A673 (cell line): ENCODE measurements at regions not wholly inside any gene's neighbourhood (a gene's known extent, or its start where the extent isn't known, plus 50 kb on each side); places are given as distances from the start of the nearest gene placed in this dataset.
"Not testable (repeated sequence)": the region's sequence is repeated elsewhere in the genome, so short reads cannot be mapped to it uniquely, and the experiment has no call there.

Source experiments
- BruUV-seq: library from RNA; stranded (reverse); fragments of 400-500 nt; replicated peaks from 2 replicates; lab custom pipeline; 2021; lab: Mats Ljungman, UMichigan
- CTCF ChIA-PET: fragments of 300-600 bp; sonication (Branson Sonifier 250); formaldehyde crosslinking; loops from one replicate; lab custom pipeline; 2022; ENCODE audit warnings: antibody characterized with exemption; lab: Charles Lee
- POLR2A ChIA-PET: fragments of 300-600 bp; sonication (Branson Sonifier 250); formaldehyde crosslinking; loops from one replicate; lab custom pipeline; 2022; ENCODE audit warnings: antibody characterized with exemption; ENCODE audit not compliant: low non-redundant PET; lab: Charles Lee
- DNase-seq: peaks from one replicate; pipeline ENCODE4 v3.0.0-alpha.2; 2015; ENCODE audit warnings: low spot score
- H3K27ac ChIP-seq: fragments of 200-600 bp; sonication (generic); 2 replicates; pipeline ENCODE4 v1.5.1; 2016; ENCODE audit warnings: mixed run types, low read depth, mild to moderate bottlenecking, mixed read lengths, antibody characterized with exemption, low read length; ENCODE audit not compliant: poor library complexity, severe bottlenecking
- H3K27me3 ChIP-seq: fragments of 200-600 bp; sonication (generic); replicated peaks from 2 replicates; pipeline ENCODE4 v1.6.1; 2017; ENCODE audit warnings: mixed run types, low read depth, mild to moderate bottlenecking, mixed read lengths, antibody characterized with exemption, low read length; ENCODE audit not compliant: insufficient read depth, poor library complexity
- H3K36me3 ChIP-seq: fragments of 200-600 bp; sonication (generic); 2 replicates; pipeline ENCODE4 v1.6.1; 2016; ENCODE audit warnings: mixed run types, mild to moderate bottlenecking, mixed read lengths, antibody characterized with exemption, low read length; ENCODE audit not compliant: insufficient read depth, poor library complexity, severe bottlenecking
- H3K4me1 ChIP-seq: fragments of 200-600 bp; sonication (generic); 2 replicates; pipeline ENCODE4 v1.6.1; 2017; ENCODE audit warnings: mixed run types, mild to moderate bottlenecking, mixed read lengths, antibody characterized with exemption, low read length; ENCODE audit not compliant: insufficient read depth, poor library complexity, severe bottlenecking
- H3K4me3 ChIP-seq: fragments of 200-600 bp; sonication (generic); 2 replicates; pipeline ENCODE4 v1.5.1; 2016; ENCODE audit warnings: low read depth, mixed run types, mild to moderate bottlenecking, mixed read lengths, low read length; ENCODE audit not compliant: poor library complexity, severe bottlenecking
- H3K9me3 ChIP-seq: fragments of 200-600 bp; sonication (generic); 2 replicates; pipeline ENCODE4 v1.6.1; 2016; ENCODE audit warnings: mixed run types, low read depth, mild to moderate bottlenecking, mixed read lengths, antibody characterized with exemption, low read length; ENCODE audit not compliant: poor library complexity, severe bottlenecking
- CTCF ChIP-seq: fragments of 300-800, 200-600 bp; sonication (generic); conservative IDR thresholded peaks from 2 replicates; pipeline ENCODE4 v1.5.1; 2017; ENCODE audit warnings: low read depth, mild to moderate bottlenecking, antibody characterized with exemption, low read length, moderate library complexity, mixed read lengths
- EZH2 ChIP-seq: fragments of 200-600 bp; sonication (generic); IDR thresholded peaks from 2 replicates; pipeline ENCODE4 v1.6.1; 2017; ENCODE audit warnings: borderline replicate concordance, low read depth, mild to moderate bottlenecking, mixed read lengths, antibody characterized with exemption, low read length; ENCODE audit not compliant: poor library complexity, severe bottlenecking
- intact Hi-C: fragments of 100-400 bp; cut with micrococcal nuclease; formaldehyde crosslinking; loops from one replicate; pipeline ENCODE4 v1.10.0; 2022; ENCODE audit not compliant: unreplicated experiment

- no peak overlapping the region for H3K4me3 ChIP-seq
- intact Hi-C loops: no loop called here
- no peaks in the 10 kb centered on the region for H3K36me3 ChIP-seq
- POLR2A ChIA-PET: no interaction called here
- TF ChIP-seq CTCF (no peak), EZH2 (no peak)
- peaks cover 21% of the 10 kb centered on the region for H3K9me3 ChIP-seq
- CTCF ChIA-PET: no interaction called here
- no peak for DNase-seq
- H3K27me3 ChIP-seq: no peaks in the 10 kb centered on the region
- no peak overlapping the region for H3K27ac ChIP-seq
- H3K4me1 ChIP-seq: no peaks in the 10 kb centered on the region
- no TSS peak for BruUV-seq
Observed at GRCh38 chr17:14522795-14523387, 222.0 kb downstream of the HS3ST3B1 start.

GRCh38 chr17:14518919-14519318, 218.0 kb downstream of the HS3ST3B1 start:
- H3K36me3 ChIP-seq, POLR2A ChIA-PET, H3K27me3 ChIP-seq, CTCF ChIA-PET, BruUV-seq, H3K4me3 ChIP-seq, intact Hi-C loops, H3K4me1 ChIP-seq, H3K27ac ChIP-seq, DNase-seq: not testable (repeated sequence)
- H3K9me3 ChIP-seq: peaks cover 31% of the 10 kb centered on the region

DNA sequence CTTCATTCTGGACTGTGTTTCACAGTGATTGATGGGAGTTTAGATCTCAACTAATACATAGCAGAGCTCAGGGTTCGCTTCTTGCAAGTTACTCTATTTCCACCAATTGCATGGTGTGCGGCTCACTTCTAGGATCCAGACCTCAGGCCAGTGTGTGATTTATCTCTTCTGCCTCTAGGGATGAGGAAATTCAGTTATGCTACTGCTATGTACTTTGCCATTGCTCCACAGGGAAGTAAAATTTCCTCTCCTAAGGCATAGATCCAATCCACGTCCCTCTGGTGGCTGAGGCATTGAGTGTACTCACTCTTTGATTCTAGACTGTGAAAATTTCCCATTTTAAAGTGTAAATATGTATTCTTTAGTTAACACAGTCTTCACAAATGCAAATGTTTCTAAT, 214.1 kb downstream of the HS3ST3B1 start:
- no peak overlapping the region for H3K27ac ChIP-seq
- no peaks in the 10 kb centered on the region for H3K4me1 ChIP-seq
- peaks cover 40% of the 10 kb centered on the region for H3K9me3 ChIP-seq
- no peaks in the 10 kb centered on the region for H3K36me3 ChIP-seq
- ChIA-PET POLR2A (no interaction called here), CTCF (no interaction called here)
- no TSS peak for BruUV-seq
- H3K4me3 ChIP-seq: no peak overlapping the region
- TF ChIP-seq EZH2: no peak
- TF ChIP-seq CTCF: no peak
- intact Hi-C loops: no loop called here
- no peaks in the 10 kb centered on the region for H3K27me3 ChIP-seq
- no peak for DNase-seq

GRCh38 chr17:14513835-14514234, 213.0 kb downstream of the HS3ST3B1 start:
- intact Hi-C loops: no loop called here
- no peak for DNase-seq
- no TSS peak for BruUV-seq

More at GRCh38 chr17:14513835-14514234, 213.0 kb downstream of the HS3ST3B1 start:
- ChIA-PET POLR2A (no interaction called here), CTCF (no interaction called here)
- no peaks in the 10 kb centered on the region for H3K27me3 ChIP-seq
- peaks cover 40% of the 10 kb centered on the region for H3K9me3 ChIP-seq
- H3K4me3 ChIP-seq: no peak overlapping the region
- no peaks in the 10 kb centered on the region for H3K36me3 ChIP-seq
- H3K4me1 ChIP-seq: no peaks in the 10 kb centered on the region
- no peak overlapping the region for H3K27ac ChIP-seq
- TF ChIP-seq EZH2 (no peak), CTCF (no peak)
